Ureter (tissue), 1 donor: ENCODE measurements at regions not wholly inside any gene's neighbourhood (a gene's known extent, or its start where the extent isn't known, plus 50 kb on each side); places are given as distances from the start of the nearest gene placed in this dataset.

ENCODE experiments used
- DNase-seq: peaks from one replicate; pipeline ENCODE4 v3.0.0-alpha.2; 2020; ENCODE audit warnings: low spot score
- donor health status: DM: yes; HTN: yes; CAD: no.

GRCh38 chr6:81818901-81819361, 66.5 kb upstream of the TENT5A start:
- no peak for DNase-seq

GRCh38 chr6:81816380-81816779, 63.9 kb upstream of the TENT5A start:
- DNase-seq, result no peak

- DNase-seq, result no peak
Observed at GRCh38 chr6:81814370-81815076, 62.0 kb upstream of the TENT5A start.

GRCh38 chr6:81813305-81813704, 60.8 kb upstream of the TENT5A start:
- DNase-seq, result no peak

GRCh38 chr6:81812401-81812800, 59.9 kb upstream of the TENT5A start:
- DNase-seq, result no peak

- no peak for DNase-seq
Observed at GRCh38 chr6:81808851-81809570, 56.5 kb upstream of the TENT5A start.

- DNase-seq, result no peak
Observed at GRCh38 chr6:81806793-81807565, 54.5 kb upstream of the TENT5A start.

GRCh38 chr6:81802356-81802755, 49.9 kb upstream of the TENT5A start:
- DNase-seq, result no peak
